Kidney (tissue), 13 donors: ENCODE measurements at regions not wholly inside any gene's neighbourhood (a gene's known extent, or its start where the extent isn't known, plus 50 kb on each side); places are given as distances from the start of the nearest gene placed in this dataset.

Source experiments
- DNase-seq, 5 donors: peaks; one replicate each; pipeline ENCODE4 v3.0.0-alpha.2; 2013 to 2020
- FAIRE-seq: peaks from 2 replicates; lab custom pipeline; 2012; peaks lifted over from hg19 to GRCh38; lab: Jason Lieb, UNC
- H3K27ac ChIP-seq, 2 donors: one replicate each; pipeline ENCODE4 v1.7.0; 2013; ENCODE audit warnings: low read depth in 2 of 2, low read length in 2 of 2, inconsistent platforms in 1 of 2
- H3K27me3 ChIP-seq: one replicate; pipeline ENCODE4 v1.7.1; 2013; ENCODE audit warnings: low read length, inconsistent platforms; ENCODE audit not compliant: control insufficient read depth, insufficient read depth
- H3K36me3 ChIP-seq, 3 donors: one replicate each; pipeline versions ENCODE4 v1.7.0 to v1.7.1; 2013; ENCODE audit warnings: low read length in 3 of 3, control low read depth in 1 of 3, inconsistent platforms in 1 of 3; ENCODE audit not compliant: insufficient read depth in 3 of 3, control insufficient read depth in 2 of 3
- H3K4me1 ChIP-seq, 3 donors: one replicate each; pipeline versions ENCODE4 v1.7.0 to v1.7.1; 2013; ENCODE audit warnings: low read length in 3 of 3, inconsistent platforms in 1 of 3, low read depth in 1 of 3; ENCODE audit not compliant: control insufficient read depth in 2 of 3, insufficient read depth in 2 of 3
- H3K4me3 ChIP-seq, 3 donors: one replicate each; pipeline versions ENCODE4 v1.7.0 to v1.8.1; 2013; ENCODE audit warnings: low read length in 3 of 3, control low read depth in 1 of 3, inconsistent platforms in 1 of 3
- H3K9ac ChIP-seq, 3 donors: one replicate each; pipeline versions ENCODE4 v1.7.0 to v1.7.1; 2013; ENCODE audit warnings: low read length in 3 of 3, control low read depth in 1 of 3, inconsistent platforms in 1 of 3
- H3K9me3 ChIP-seq, 3 donors: one replicate each; pipeline versions ENCODE4 v1.7.0 to v1.7.1; 2013; ENCODE audit warnings: low read length in 3 of 3, control low read depth in 1 of 3, inconsistent platforms in 1 of 3; ENCODE audit not compliant: control insufficient read depth in 2 of 3, insufficient read depth in 1 of 3
- CTCF ChIP-seq: IDR thresholded peaks from 3 replicates; pipeline ENCODE4 v1.5.1; 2012; ENCODE audit warnings: mild to moderate bottlenecking, moderate library complexity, borderline replicate concordance; ENCODE audit not compliant: insufficient read depth; ENCODE audit errors: extremely low read depth
- intact Hi-C: fragments of 100-400 bp; cut with DNase I; formaldehyde crosslinking; loops from one replicate; pipeline ENCODE4 v1.11.1; 2022
- donor health status: control.
- donor health status: control.
- donor health status: control.
- donor health status: control.
- donor health status: control.
- donor health status: DM: yes; HTN: yes; CAD: no.
- donor health status: Normal renal cell carcinoma (clear cell type).

GRCh38 chr2:217071416-217071815 lies 211.6 kb upstream of the TNP1 start:
- no peaks in the 10 kb centered on the region for H3K36me3 ChIP-seq
- H3K27ac ChIP-seq: no peak overlapping the region
- no peak overlapping the region for H3K4me3 ChIP-seq
- no peak overlapping the region for H3K9ac ChIP-seq
- DNase-seq (no peak), FAIRE-seq (no peak)
- intact Hi-C loops: no loop called here
- H3K27me3 ChIP-seq: no peaks in the 10 kb centered on the region
- peaks cover 0 to 3% (median 0%) of the 10 kb centered on the region in 3 donors for H3K4me1 ChIP-seq
- no peak for TF ChIP-seq CTCF
- no peaks in the 10 kb centered on the region for H3K9me3 ChIP-seq

GRCh38 chr2:217070611-217071010 lies 210.7 kb upstream of the TNP1 start:
- H3K27me3 ChIP-seq: no peaks in the 10 kb centered on the region
- H3K9me3 ChIP-seq: no peaks in the 10 kb centered on the region
- no peak for DNase-seq
- no peak overlapping the region for H3K4me3 ChIP-seq
- FAIRE-seq: no peak
- no peak overlapping the region for H3K9ac ChIP-seq
- H3K27ac ChIP-seq: no peak overlapping the region
- no peak for TF ChIP-seq CTCF
- H3K36me3 ChIP-seq: no peaks in the 10 kb centered on the region
- intact Hi-C loops: no loop called here
- peaks cover 0 to 3% (median 0%) of the 10 kb centered on the region in 3 donors for H3K4me1 ChIP-seq

GRCh38 chr2:217070043-217070430 lies 210.2 kb upstream of the TNP1 start:
- DNase-seq (no peak), FAIRE-seq (no peak)
- H3K9ac ChIP-seq: no peak overlapping the region
- no peak overlapping the region for H3K27ac ChIP-seq
- no peak for TF ChIP-seq CTCF
- no peaks in the 10 kb centered on the region for H3K36me3 ChIP-seq
- no peak overlapping the region for H3K4me3 ChIP-seq
- intact Hi-C loops: no loop called here
- H3K9me3 ChIP-seq: no peaks in the 10 kb centered on the region
- peaks cover 0 to 3% (median 0%) of the 10 kb centered on the region in 3 donors for H3K4me1 ChIP-seq
- no peaks in the 10 kb centered on the region for H3K27me3 ChIP-seq
